ENCODE measurements at regions not wholly inside any gene's neighbourhood (a gene's known extent, or its start where the extent isn't known, plus 50 kb on each side); places are given as distances from the start of the nearest gene placed in this dataset.

- DNase-seq (ENCODE audit: extremely low spot score, unreplicated experiment), result no peak
- no peaks in the 10 kb centered on the region for H3K27me3 Mint-ChIP-seq
- no peaks in the 10 kb centered on the region for H3K9me3 Mint-ChIP-seq
- no peak for TF ChIP-seq CTCF (conservative IDR thresholded peaks at IDR 0.05)
- H3K27ac Mint-ChIP-seq, result no peak overlapping the region
- H3K4me1 Mint-ChIP-seq (ENCODE audit: unreplicated experiment), result no peaks in the 10 kb centered on the region
- no peak overlapping the region for H3K4me3 Mint-ChIP-seq
- peaks cover 18% of the 10 kb centered on the region for H3K36me3 Mint-ChIP-seq
Observed at GRCh38 chr17:63178530-63178929, 212.5 kb downstream of the TANC2 start.

- H3K27me3 Mint-ChIP-seq, result no peaks in the 10 kb centered on the region
- TF ChIP-seq CTCF (conservative IDR thresholded peaks at IDR 0.05), result no peak
- no peak overlapping the region for H3K27ac Mint-ChIP-seq
- no peaks in the 10 kb centered on the region for H3K4me1 Mint-ChIP-seq (ENCODE audit: unreplicated experiment)
- H3K36me3 Mint-ChIP-seq, result peaks cover 21% of the 10 kb centered on the region
- no peak overlapping the region for H3K4me3 Mint-ChIP-seq
- no peaks in the 10 kb centered on the region for H3K9me3 Mint-ChIP-seq
- no peak for DNase-seq (ENCODE audit: extremely low spot score, unreplicated experiment)
Observed at GRCh38 chr17:63181856-63182255, 215.8 kb downstream of the TANC2 start.

GRCh38 chr17:63185420-63185819 is 219.4 kb downstream of the TANC2 start:
- no peak for DNase-seq (ENCODE audit: extremely low spot score, unreplicated experiment)
- Mint-ChIP-seq H3K4me1 (ENCODE audit: unreplicated experiment) (no peaks in the 10 kb centered on the region), H3K27me3 (no peaks in the 10 kb centered on the region), H3K27ac (no peak overlapping the region), H3K4me3 (no peak overlapping the region), H3K36me3 (peaks cover 29% of the 10 kb centered on the region), H3K9me3 (no peaks in the 10 kb centered on the region)
- no peak for TF ChIP-seq CTCF (conservative IDR thresholded peaks at IDR 0.05)

GRCh38 chr17:63189082-63189481 is 223.0 kb downstream of the TANC2 start:
- H3K4me3 Mint-ChIP-seq, result no peak overlapping the region
- H3K27me3 Mint-ChIP-seq, result no peaks in the 10 kb centered on the region
- no peak for DNase-seq (ENCODE audit: extremely low spot score, unreplicated experiment)
- no peak for TF ChIP-seq CTCF (conservative IDR thresholded peaks at IDR 0.05)
- H3K9me3 Mint-ChIP-seq, result no peaks in the 10 kb centered on the region
- H3K27ac Mint-ChIP-seq, result no peak overlapping the region
- peaks cover 18% of the 10 kb centered on the region for H3K36me3 Mint-ChIP-seq
- H3K4me1 Mint-ChIP-seq (ENCODE audit: unreplicated experiment), result no peaks in the 10 kb centered on the region

- Mint-ChIP-seq H3K27ac (no peak overlapping the region), H3K4me1 (ENCODE audit: unreplicated experiment) (no peaks in the 10 kb centered on the region), H3K36me3 (peaks cover 18% of the 10 kb centered on the region), H3K27me3 (no peaks in the 10 kb centered on the region), H3K4me3 (no peak overlapping the region), H3K9me3 (no peaks in the 10 kb centered on the region)
- TF ChIP-seq CTCF (conservative IDR thresholded peaks at IDR 0.05), result no peak
- no peak for DNase-seq (ENCODE audit: extremely low spot score, unreplicated experiment)
Observed at GRCh38 chr17:63189930-63190329, 223.9 kb downstream of the TANC2 start.

- no peak overlapping the region for H3K27ac Mint-ChIP-seq
- no peak overlapping the region for H3K4me3 Mint-ChIP-seq
- no peaks in the 10 kb centered on the region for H3K9me3 Mint-ChIP-seq
- peaks cover 21% of the 10 kb centered on the region for H3K36me3 Mint-ChIP-seq
- H3K27me3 Mint-ChIP-seq, result no peaks in the 10 kb centered on the region
- DNase-seq (ENCODE audit: extremely low spot score, unreplicated experiment), result no peak
- H3K4me1 Mint-ChIP-seq (ENCODE audit: unreplicated experiment), result no peaks in the 10 kb centered on the region
- no peak for TF ChIP-seq CTCF (conservative IDR thresholded peaks at IDR 0.05)
Observed at GRCh38 chr17:63190821-63191370, 224.9 kb downstream of the TANC2 start.

Measured in type B pancreatic cell (in vitro differentiated cells).